Mesenchymal stem cell (in vitro differentiated cells and primary cell): ENCODE measurements at regions not wholly inside any gene's neighbourhood (a gene's known extent, or its start where the extent isn't known, plus 50 kb on each side); places are given as distances from the start of the nearest gene placed in this dataset.

ENCODE experiments used
- DNase-seq: peaks from one replicate; pipeline ENCODE4 v3.0.0-alpha.2; 2013
- H2AFZ ChIP-seq: one replicate; pipeline ENCODE4 v1.6.1; 2013; ENCODE audit warnings: low read depth, mild to moderate bottlenecking, control low read depth, inconsistent platforms, low read length, moderate library complexity
- H2AK5ac ChIP-seq: 2 replicates; pipeline ENCODE4 v1.6.1; 2013; ENCODE audit warnings: low read length, moderate library complexity, mild to moderate bottlenecking, inconsistent platforms; ENCODE audit not compliant: severe bottlenecking
- H2BK120ac ChIP-seq: one replicate; pipeline ENCODE4 v1.6.1; 2013; ENCODE audit warnings: low read depth, mild to moderate bottlenecking, inconsistent platforms, low read length, moderate library complexity
- H2BK12ac ChIP-seq, 2 experiments: one replicate each; pipeline ENCODE4 v1.6.1; 2013; ENCODE audit warnings: inconsistent platforms in 2 of 2, low read length in 2 of 2, mild to moderate bottlenecking in 2 of 2, moderate library complexity in 2 of 2, control low read depth in 1 of 2
- H2BK15ac ChIP-seq: one replicate; pipeline ENCODE4 v1.6.1; 2013; ENCODE audit warnings: mild to moderate bottlenecking, low read depth, inconsistent platforms; ENCODE audit not compliant: poor library complexity, severe bottlenecking
- H2BK5ac ChIP-seq: 2 replicates; pipeline ENCODE4 v1.6.1; 2013; ENCODE audit warnings: low read depth, mild to moderate bottlenecking, low read length, control low read depth, inconsistent platforms; ENCODE audit not compliant: poor library complexity, severe bottlenecking
- H3K14ac ChIP-seq, 2 experiments: one replicate each; pipeline ENCODE4 v1.6.1; 2013; ENCODE audit warnings: inconsistent platforms in 2 of 2, low read length in 2 of 2, control low read depth in 1 of 2, mild to moderate bottlenecking in 1 of 2, moderate library complexity in 1 of 2
- H3K18ac ChIP-seq, 2 experiments: one replicate each; pipeline ENCODE4 v1.6.1; 2013; ENCODE audit warnings: inconsistent platforms in 2 of 2, low read length in 2 of 2, control low read depth in 1 of 2, low read depth in 1 of 2, mild to moderate bottlenecking in 1 of 2
- H3K23ac ChIP-seq, 2 experiments: one replicate each; pipeline ENCODE4 v1.6.1; 2013; ENCODE audit warnings: inconsistent platforms in 2 of 2, low read length in 2 of 2, mild to moderate bottlenecking in 2 of 2, moderate library complexity in 2 of 2, control low read depth in 1 of 2
- H3K27ac ChIP-seq: 2 replicates; pipeline ENCODE4 v1.5.1; 2013; ENCODE audit warnings: mild to moderate bottlenecking, moderate library complexity, low read length, control low read depth, inconsistent platforms; ENCODE audit not compliant: poor library complexity, severe bottlenecking
- H3K27me3 ChIP-seq, 2 experiments: 2 replicates each; pipeline versions ENCODE4 v1.6.1 to v1.7.0; 2013; ENCODE audit warnings: low read length in 2 of 2, mild to moderate bottlenecking in 2 of 2, moderate library complexity in 2 of 2, control low read depth in 1 of 2, inconsistent platforms in 1 of 2; ENCODE audit not compliant: control insufficient read depth in 1 of 2, insufficient read depth in 1 of 2
- H3K36me3 ChIP-seq, 2 experiments: 2 replicates each; pipeline versions ENCODE4 v1.6.1 to v1.7.0; 2013; ENCODE audit warnings: low read length in 2 of 2, control low read depth in 1 of 2, inconsistent platforms in 1 of 2, low read depth in 1 of 2, mild to moderate bottlenecking in 1 of 2; ENCODE audit not compliant: insufficient read depth in 2 of 2, control insufficient read depth in 1 of 2
- H3K4ac ChIP-seq, 2 experiments: one replicate each; pipeline ENCODE4 v1.6.1; 2013; ENCODE audit warnings: inconsistent platforms in 2 of 2, low read length in 2 of 2, mild to moderate bottlenecking in 2 of 2, moderate library complexity in 2 of 2, control low read depth in 1 of 2, low read depth in 1 of 2
- H3K4me1 ChIP-seq: 2 replicates; pipeline ENCODE4 v1.6.1; 2013; ENCODE audit warnings: low read depth, low read length, control low read depth; ENCODE audit not compliant: control insufficient read depth, insufficient read depth
- H3K4me2 ChIP-seq: 2 replicates; pipeline ENCODE4 v1.6.1; 2013; ENCODE audit warnings: low read length, mild to moderate bottlenecking, inconsistent platforms; ENCODE audit not compliant: poor library complexity, severe bottlenecking
- H3K4me3 ChIP-seq, 2 experiments: 2 replicates each; pipeline versions ENCODE4 v1.5.1 to v1.7.0; 2013; ENCODE audit warnings: low read length in 2 of 2, mild to moderate bottlenecking in 2 of 2, control low read depth in 1 of 2, low read depth in 1 of 2; ENCODE audit not compliant: insufficient read depth in 1 of 2
- H3K79me1 ChIP-seq: replicated peaks from 2 replicates; pipeline ENCODE4 v1.6.1; 2013; ENCODE audit warnings: mild to moderate bottlenecking, control low read depth, low read length, inconsistent platforms; ENCODE audit not compliant: poor library complexity, severe bottlenecking
- H3K9ac ChIP-seq: 2 replicates; pipeline ENCODE4 v1.7.0; 2013; ENCODE audit warnings: mild to moderate bottlenecking, low read length, moderate library complexity
- H3K9me3 ChIP-seq: 2 replicates; pipeline ENCODE4 v1.7.0; 2013; ENCODE audit warnings: mild to moderate bottlenecking, low read length; ENCODE audit not compliant: control insufficient read depth
- H4K8ac ChIP-seq: one replicate; pipeline ENCODE4 v1.6.1; 2013; ENCODE audit warnings: inconsistent platforms, mild to moderate bottlenecking, low read length, moderate library complexity
- H4K91ac ChIP-seq: one replicate; pipeline ENCODE4 v1.6.1; 2013; ENCODE audit warnings: mild to moderate bottlenecking, low read length, inconsistent platforms
- WGBS: methylation state at CpG from one replicate; pipeline ENCODE4 v1.1.7; 2013; ENCODE audit warnings: mixed read lengths; 5-methylcytosine and 5-hydroxymethylcytosine counted together

DNA sequence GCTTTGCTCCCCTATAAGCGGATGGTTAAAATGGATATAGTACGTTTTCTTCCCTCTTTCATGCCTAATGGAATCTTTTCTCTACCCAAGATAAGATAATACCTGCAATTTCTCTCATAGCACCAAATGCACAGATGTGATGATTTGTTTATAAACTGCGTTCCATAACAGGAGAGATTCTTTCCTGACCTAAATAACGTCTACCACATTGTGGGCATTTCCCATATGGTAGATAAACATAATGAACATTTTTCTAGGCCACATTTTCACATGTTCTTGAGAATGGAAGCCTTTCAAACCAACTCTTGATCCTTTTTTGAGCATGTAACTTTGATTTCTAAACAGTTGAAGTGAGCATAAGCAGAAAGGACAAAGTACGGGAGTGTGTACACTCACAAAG is 448.5 kb downstream of the CSNK1G3 start:
- no peak overlapping the region for H3K14ac ChIP-seq
- no peak overlapping the region for H2BK12ac ChIP-seq
- H3K36me3 ChIP-seq = no peaks in the 10 kb centered on the region
- no peaks in the 10 kb centered on the region for H3K27me3 ChIP-seq
- no peak overlapping the region for H4K8ac ChIP-seq
- no peak overlapping the region for H3K23ac ChIP-seq
- H3K18ac ChIP-seq = no peak overlapping the region
- no peak overlapping the region for H2AFZ ChIP-seq
- no peak overlapping the region for H3K27ac ChIP-seq
- H3K9ac ChIP-seq = no peak overlapping the region
- DNase-seq = peak; percentile 13
- no peak overlapping the region for H2AK5ac ChIP-seq
- H3K4me2 ChIP-seq = no peak overlapping the region
- no peaks in the 10 kb centered on the region for H3K4me1 ChIP-seq
- no peak overlapping the region for H2BK120ac ChIP-seq
- H4K91ac ChIP-seq = no peak overlapping the region
- 95% methylated on average over 4 of the region's 5 CpGs for WGBS
- no peak overlapping the region for H2BK5ac ChIP-seq
- no peak overlapping the region for H3K4ac ChIP-seq
- H3K79me1 ChIP-seq = no peaks in the 10 kb centered on the region
- no peak overlapping the region for H2BK15ac ChIP-seq
- H3K4me3 ChIP-seq = no peak overlapping the region
- H3K9me3 ChIP-seq = peaks cover 7% of the 10 kb centered on the region

GRCh38 chr5:123951582-123951977 is 439.6 kb downstream of the CSNK1G3 start:
- Histone ChIP-seq H2AK5ac (no peak overlapping the region), H2BK15ac (no peak overlapping the region), H3K23ac (no peak overlapping the region), H3K27ac (no peak overlapping the region), H3K14ac (no peak overlapping the region), H3K18ac (no peak overlapping the region), H2BK12ac (no peak overlapping the region), H3K27me3 (no peaks in the 10 kb centered on the region), H3K9ac (peak overlapping the region; percentile 17), H3K36me3 (no peaks in the 10 kb centered on the region), H2BK5ac (no peak overlapping the region), H2BK120ac (no peak overlapping the region), H3K4me2 (no peak overlapping the region), H3K4me3 (no peak overlapping the region), H3K4ac (no peak overlapping the region), H3K79me1 (no peaks in the 10 kb centered on the region), H3K4me1 (peaks cover 2% of the 10 kb centered on the region), H4K91ac (no peak overlapping the region), H4K8ac (no peak overlapping the region), H3K9me3 (peaks cover 4% of the 10 kb centered on the region), H2AFZ (no peak overlapping the region)
- DNase-seq = peak; percentile 96
- 0% methylated on average over 3 of the region's 3 CpGs for WGBS

DNA sequence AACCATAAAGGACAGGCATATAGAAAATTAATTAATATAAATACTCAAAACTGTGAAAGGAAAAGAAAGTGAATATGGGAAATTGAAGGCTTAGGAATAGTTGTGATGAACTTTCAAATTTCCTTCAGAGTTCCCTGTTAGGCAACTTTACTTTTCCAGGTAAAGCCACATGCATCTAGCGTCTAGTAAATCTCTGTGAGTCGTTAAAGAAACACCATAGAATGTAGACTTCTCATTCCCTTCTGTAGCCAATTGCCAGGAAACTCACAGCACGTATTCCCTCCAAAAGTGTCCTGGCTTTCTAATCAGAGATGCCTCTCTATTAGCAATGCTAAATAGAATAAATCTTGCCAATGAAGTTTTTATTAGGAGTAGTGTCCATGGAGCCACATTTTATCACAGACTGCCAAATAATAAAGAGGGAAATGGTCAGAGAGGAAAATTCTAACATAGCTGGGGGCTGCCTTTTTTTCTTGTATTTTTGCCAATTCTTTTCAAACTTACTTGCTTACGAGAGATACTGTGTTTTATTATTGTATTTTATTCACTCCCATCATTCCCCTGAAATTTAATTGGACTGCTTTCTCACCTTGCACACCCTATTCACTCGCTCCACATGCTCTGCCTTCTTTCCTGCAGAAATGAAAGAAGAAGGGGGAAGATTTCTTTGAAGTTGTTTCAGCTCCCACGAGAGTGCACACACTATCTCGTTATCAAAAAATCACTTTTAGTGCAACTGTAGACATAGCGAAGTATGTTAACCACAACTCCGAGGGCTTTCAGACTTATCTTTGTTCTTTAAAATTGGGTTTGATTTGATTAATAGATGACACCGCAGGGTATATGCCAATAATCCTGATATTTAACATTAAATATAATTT is 439.0 kb downstream of the CSNK1G3 start:
- 59% methylated on average over 4 of the region's 10 CpGs for WGBS
- Histone ChIP-seq H3K18ac (peak overlapping the region in 1 of 2 experiments; percentile 37), H3K79me1 (no peaks in the 10 kb centered on the region)

DNA sequence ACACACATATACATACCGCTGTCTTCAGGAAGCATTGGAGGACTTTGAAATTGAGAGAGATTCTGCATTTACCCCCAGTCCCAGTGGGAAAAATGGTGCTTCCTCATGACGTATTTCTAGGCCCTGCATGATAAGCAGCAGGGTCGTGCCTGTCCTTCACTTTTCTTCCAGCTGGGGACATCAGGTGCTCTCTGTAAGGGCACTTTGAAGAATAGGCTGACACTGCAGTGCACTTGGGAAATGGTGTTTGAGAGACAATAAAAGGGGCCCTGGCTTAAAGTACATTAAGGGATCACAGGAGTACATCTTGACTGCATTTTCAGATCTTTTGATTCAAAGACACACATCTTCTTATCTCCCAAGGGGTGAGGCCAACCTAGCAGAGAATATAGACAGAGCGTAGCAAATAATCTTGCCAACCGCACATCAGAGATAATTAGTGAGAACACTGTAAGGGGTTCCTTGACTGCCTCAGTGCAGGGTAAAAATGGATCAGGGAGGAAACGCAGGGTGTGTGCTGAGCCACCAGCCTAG is 437.9 kb downstream of the CSNK1G3 start:
- Histone ChIP-seq H3K18ac (peak overlapping the region in 1 of 2 experiments; percentile 54), H2BK120ac (no peak overlapping the region), H3K14ac (peak overlapping the region in 1 of 2 experiments; percentile 26), H3K4me1 (peaks cover 2% of the 10 kb centered on the region), H2AFZ (no peak overlapping the region), H3K36me3 (no peaks in the 10 kb centered on the region), H2BK12ac (peak overlapping the region; percentile 18 to 82), H3K9ac (no peak overlapping the region), H3K4me3 (no peak overlapping the region), H3K23ac (no peak overlapping the region), H2AK5ac (peak overlapping the region; percentile 26), H3K4ac (no peak overlapping the region), H2BK15ac (no peak overlapping the region), H2BK5ac (no peak overlapping the region), H4K91ac (peak overlapping the region; percentile 73), H3K27me3 (no peaks in the 10 kb centered on the region), H3K9me3 (no peaks in the 10 kb centered on the region), H4K8ac (no peak overlapping the region), H3K4me2 (no peak overlapping the region), H3K27ac (no peak overlapping the region), H3K79me1 (no peaks in the 10 kb centered on the region)
- WGBS = 99% methylated on average over 6 of the region's 6 CpGs
- no peak for DNase-seq

More for the DNA sequence above, 439.0 kb downstream of the CSNK1G3 start:
- Histone ChIP-seq H3K4me2 (no peak overlapping the region), H3K4ac (no peak overlapping the region), H2AK5ac (no peak overlapping the region), H4K91ac (no peak overlapping the region), H4K8ac (no peak overlapping the region), H2BK5ac (no peak overlapping the region), H2BK15ac (no peak overlapping the region), H3K27me3 (no peaks in the 10 kb centered on the region), H3K23ac (no peak overlapping the region), H2BK12ac (no peak overlapping the region), H3K27ac (no peak overlapping the region), H3K9me3 (no peaks in the 10 kb centered on the region), H3K9ac (no peak overlapping the region), H3K4me3 (no peak overlapping the region), H3K36me3 (no peaks in the 10 kb centered on the region), H3K4me1 (peaks cover 2% of the 10 kb centered on the region), H3K14ac (no peak overlapping the region), H2AFZ (no peak overlapping the region), H2BK120ac (no peak overlapping the region)
- peak; percentile 8 for DNase-seq
